ENCODE measurements at regions not wholly inside any gene's neighbourhood (a gene's known extent, or its start where the extent isn't known, plus 50 kb on each side); places are given as distances from the start of the nearest gene placed in this dataset.

DNA sequence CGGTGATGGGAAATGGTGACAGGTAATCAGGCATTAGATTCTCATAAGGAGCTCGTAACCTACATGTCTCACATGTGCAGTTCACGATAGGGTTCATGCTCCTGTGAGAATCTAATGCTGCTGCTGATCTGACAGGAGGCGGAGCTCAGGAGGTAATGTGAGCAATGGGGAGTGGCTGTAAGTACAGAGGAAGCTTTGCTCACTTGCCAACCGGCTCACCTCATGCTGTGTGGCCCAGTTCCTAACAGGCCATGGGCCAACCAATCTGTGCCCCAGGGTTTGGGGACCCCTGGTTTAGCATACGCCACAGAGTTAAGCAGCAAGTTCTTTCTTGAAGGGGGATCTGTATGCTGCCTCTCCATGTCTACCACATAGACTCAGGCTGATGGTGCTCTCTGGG is 133.1 kb downstream of the IQUB start:
- Histone ChIP-seq H3K36me3 (ENCODE audit: control insufficient read depth in 4 of 4, insufficient read depth in 3 of 4, low read depth in 1 of 4, low read length in 3 of 4) (no peaks in the 10 kb centered on the region), H3K27ac (ENCODE audit: low read depth in 1 of 2, low read length in 2 of 2) (no peak overlapping the region), H3K9ac (ENCODE audit: low read depth in 1 of 2, low read length in 2 of 2) (no peak overlapping the region), H3K27me3 (ENCODE audit: control insufficient read depth in 4 of 4, insufficient read depth in 4 of 4, low read length in 3 of 4) (no peaks in the 10 kb centered on the region), H3K4me3 (ENCODE audit: low read depth in 1 of 3, low read length in 3 of 3) (no peak overlapping the region), H3K4me1 (ENCODE audit: control insufficient read depth in 4 of 4, insufficient read depth in 4 of 4, low read length in 3 of 4) (no peaks in the 10 kb centered on the region), H3K9me3 (ENCODE audit: control insufficient read depth in 4 of 4, low read length in 3 of 4) (peaks cover 0 to 3% (median 0%) of the 10 kb centered on the region in 4 donors)
- TF ChIP-seq, protein P1, sequence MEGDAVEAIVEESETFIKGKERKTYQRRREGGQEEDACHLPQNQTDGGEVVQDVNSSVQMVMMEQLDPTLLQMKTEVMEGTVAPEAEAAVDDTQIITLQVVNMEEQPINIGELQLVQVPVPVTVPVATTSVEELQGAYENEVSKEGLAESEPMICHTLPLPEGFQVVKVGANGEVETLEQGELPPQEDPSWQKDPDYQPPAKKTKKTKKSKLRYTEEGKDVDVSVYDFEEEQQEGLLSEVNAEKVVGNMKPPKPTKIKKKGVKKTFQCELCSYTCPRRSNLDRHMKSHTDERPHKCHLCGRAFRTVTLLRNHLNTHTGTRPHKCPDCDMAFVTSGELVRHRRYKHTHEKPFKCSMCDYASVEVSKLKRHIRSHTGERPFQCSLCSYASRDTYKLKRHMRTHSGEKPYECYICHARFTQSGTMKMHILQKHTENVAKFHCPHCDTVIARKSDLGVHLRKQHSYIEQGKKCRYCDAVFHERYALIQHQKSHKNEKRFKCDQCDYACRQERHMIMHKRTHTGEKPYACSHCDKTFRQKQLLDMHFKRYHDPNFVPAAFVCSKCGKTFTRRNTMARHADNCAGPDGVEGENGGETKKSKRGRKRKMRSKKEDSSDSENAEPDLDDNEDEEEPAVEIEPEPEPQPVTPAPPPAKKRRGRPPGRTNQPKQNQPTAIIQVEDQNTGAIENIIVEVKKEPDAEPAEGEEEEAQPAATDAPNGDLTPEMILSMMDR (IDR thresholded peaks at IDR 0.05; ENCODE audit: low read depth, low read length, missing input control): no peak
- TF ChIP-seq, protein P2, sequence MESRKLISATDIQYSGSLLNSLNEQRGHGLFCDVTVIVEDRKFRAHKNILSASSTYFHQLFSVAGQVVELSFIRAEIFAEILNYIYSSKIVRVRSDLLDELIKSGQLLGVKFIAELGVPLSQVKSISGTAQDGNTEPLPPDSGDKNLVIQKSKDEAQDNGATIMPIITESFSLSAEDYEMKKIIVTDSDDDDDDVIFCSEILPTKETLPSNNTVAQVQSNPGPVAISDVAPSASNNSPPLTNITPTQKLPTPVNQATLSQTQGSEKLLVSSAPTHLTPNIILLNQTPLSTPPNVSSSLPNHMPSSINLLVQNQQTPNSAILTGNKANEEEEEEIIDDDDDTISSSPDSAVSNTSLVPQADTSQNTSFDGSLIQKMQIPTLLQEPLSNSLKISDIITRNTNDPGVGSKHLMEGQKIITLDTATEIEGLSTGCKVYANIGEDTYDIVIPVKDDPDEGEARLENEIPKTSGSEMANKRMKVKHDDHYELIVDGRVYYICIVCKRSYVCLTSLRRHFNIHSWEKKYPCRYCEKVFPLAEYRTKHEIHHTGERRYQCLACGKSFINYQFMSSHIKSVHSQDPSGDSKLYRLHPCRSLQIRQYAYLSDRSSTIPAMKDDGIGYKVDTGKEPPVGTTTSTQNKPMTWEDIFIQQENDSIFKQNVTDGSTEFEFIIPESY (IDR thresholded peaks at IDR 0.05): no peak
- TF ChIP-seq, protein P3, sequence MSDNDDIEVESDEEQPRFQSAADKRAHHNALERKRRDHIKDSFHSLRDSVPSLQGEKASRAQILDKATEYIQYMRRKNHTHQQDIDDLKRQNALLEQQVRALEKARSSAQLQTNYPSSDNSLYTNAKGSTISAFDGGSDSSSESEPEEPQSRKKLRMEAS (IDR thresholded peaks at IDR 0.05): no peak
- TF ChIP-seq EGR1 (IDR thresholded peaks at IDR 0.05; ENCODE audit: low read depth in 2 of 2) (no peak), TAF1 (conservative IDR thresholded peaks at IDR 0.05) (no peak), FOXA2 (IDR thresholded peaks at IDR 0.05) (no peak), YY1 (IDR thresholded peaks at IDR 0.05) (no peak), HNF4G (IDR thresholded peaks at IDR 0.05) (no peak), SP1 (IDR thresholded peaks at IDR 0.05) (no peak), HNF4A (conservative IDR thresholded peaks at IDR 0.05) (no peak), RXRA (IDR thresholded peaks at IDR 0.05) (no peak), NR2F2 (IDR thresholded peaks at IDR 0.05) (no peak), RAD21 (IDR thresholded peaks at IDR 0.05) (no peak), GABPA (IDR thresholded peaks at IDR 0.05 in 1 of 2, conservative IDR thresholded peaks at IDR 0.05 in 1 of 2) (no peak), FOXA1 (IDR thresholded peaks at IDR 0.05) (no peak), JUND (IDR thresholded peaks at IDR 0.05) (no peak)
- TF ChIP-seq, protein P4, sequence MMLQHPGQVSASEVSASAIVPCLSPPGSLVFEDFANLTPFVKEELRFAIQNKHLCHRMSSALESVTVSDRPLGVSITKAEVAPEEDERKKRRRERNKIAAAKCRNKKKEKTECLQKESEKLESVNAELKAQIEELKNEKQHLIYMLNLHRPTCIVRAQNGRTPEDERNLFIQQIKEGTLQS (IDR thresholded peaks at IDR 0.05): no peak
- no peak for DNase-seq (ENCODE audit: low spot score)
- 76% methylated on average over 6 of the region's 6 CpGs for WGBS

DNA sequence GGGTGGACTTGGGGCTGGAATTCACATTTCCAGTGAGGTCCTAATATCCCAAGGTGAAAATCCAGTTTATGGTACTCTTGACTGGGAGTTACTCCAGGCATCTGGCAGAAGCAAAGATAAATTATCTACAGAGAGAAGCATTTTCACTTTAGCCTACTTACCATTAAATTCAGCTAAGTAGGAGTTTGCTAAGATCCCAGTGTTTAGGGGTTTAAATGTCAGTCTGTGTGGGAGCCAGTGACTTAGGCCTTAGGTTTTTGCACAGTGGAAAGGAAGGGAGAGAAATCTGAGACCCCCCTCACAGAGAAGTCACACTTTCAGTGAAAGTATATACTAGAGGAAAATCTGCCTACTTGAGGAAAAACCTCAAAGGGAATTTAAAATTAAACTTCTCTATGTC is 134.2 kb downstream of the IQUB start:
- Histone ChIP-seq H3K4me1 (ENCODE audit: control insufficient read depth in 4 of 4, insufficient read depth in 4 of 4, low read length in 3 of 4) (no peaks in the 10 kb centered on the region), H3K27me3 (ENCODE audit: control insufficient read depth in 4 of 4, insufficient read depth in 4 of 4, low read length in 3 of 4) (no peaks in the 10 kb centered on the region)

More for the DNA sequence above, 134.2 kb downstream of the IQUB start:
- Histone ChIP-seq H3K9ac (ENCODE audit: low read depth in 1 of 2, low read length in 2 of 2) (no peak overlapping the region), H3K36me3 (ENCODE audit: control insufficient read depth in 4 of 4, insufficient read depth in 3 of 4, low read depth in 1 of 4, low read length in 3 of 4) (no peaks in the 10 kb centered on the region), H3K27ac (ENCODE audit: low read depth in 1 of 2, low read length in 2 of 2) (no peak overlapping the region), H3K9me3 (ENCODE audit: control insufficient read depth in 4 of 4, low read length in 3 of 4) (peaks cover 0 to 3% (median 0%) of the 10 kb centered on the region in 4 donors), H3K4me3 (ENCODE audit: low read depth in 1 of 3, low read length in 3 of 3) (no peak overlapping the region)
- no peak for DNase-seq (ENCODE audit: low spot score)
- TF ChIP-seq TAF1 (conservative IDR thresholded peaks at IDR 0.05) (no peak), RXRA (IDR thresholded peaks at IDR 0.05) (no peak), NR2F2 (IDR thresholded peaks at IDR 0.05) (no peak), RAD21 (IDR thresholded peaks at IDR 0.05) (no peak), FOXA1 (IDR thresholded peaks at IDR 0.05) (no peak), HNF4A (conservative IDR thresholded peaks at IDR 0.05) (no peak), FOXA2 (IDR thresholded peaks at IDR 0.05) (no peak), GABPA (IDR thresholded peaks at IDR 0.05 in 1 of 2, conservative IDR thresholded peaks at IDR 0.05 in 1 of 2) (no peak), HNF4G (IDR thresholded peaks at IDR 0.05) (no peak)
- TF ChIP-seq, protein P5, sequence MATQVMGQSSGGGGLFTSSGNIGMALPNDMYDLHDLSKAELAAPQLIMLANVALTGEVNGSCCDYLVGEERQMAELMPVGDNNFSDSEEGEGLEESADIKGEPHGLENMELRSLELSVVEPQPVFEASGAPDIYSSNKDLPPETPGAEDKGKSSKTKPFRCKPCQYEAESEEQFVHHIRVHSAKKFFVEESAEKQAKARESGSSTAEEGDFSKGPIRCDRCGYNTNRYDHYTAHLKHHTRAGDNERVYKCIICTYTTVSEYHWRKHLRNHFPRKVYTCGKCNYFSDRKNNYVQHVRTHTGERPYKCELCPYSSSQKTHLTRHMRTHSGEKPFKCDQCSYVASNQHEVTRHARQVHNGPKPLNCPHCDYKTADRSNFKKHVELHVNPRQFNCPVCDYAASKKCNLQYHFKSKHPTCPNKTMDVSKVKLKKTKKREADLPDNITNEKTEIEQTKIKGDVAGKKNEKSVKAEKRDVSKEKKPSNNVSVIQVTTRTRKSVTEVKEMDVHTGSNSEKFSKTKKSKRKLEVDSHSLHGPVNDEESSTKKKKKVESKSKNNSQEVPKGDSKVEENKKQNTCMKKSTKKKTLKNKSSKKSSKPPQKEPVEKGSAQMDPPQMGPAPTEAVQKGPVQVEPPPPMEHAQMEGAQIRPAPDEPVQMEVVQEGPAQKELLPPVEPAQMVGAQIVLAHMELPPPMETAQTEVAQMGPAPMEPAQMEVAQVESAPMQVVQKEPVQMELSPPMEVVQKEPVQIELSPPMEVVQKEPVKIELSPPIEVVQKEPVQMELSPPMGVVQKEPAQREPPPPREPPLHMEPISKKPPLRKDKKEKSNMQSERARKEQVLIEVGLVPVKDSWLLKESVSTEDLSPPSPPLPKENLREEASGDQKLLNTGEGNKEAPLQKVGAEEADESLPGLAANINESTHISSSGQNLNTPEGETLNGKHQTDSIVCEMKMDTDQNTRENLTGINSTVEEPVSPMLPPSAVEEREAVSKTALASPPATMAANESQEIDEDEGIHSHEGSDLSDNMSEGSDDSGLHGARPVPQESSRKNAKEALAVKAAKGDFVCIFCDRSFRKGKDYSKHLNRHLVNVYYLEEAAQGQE (IDR thresholded peaks at IDR 0.05): no peak
- TF ChIP-seq, protein P3 (IDR thresholded peaks at IDR 0.05): no peak
- TF ChIP-seq, protein P1 (IDR thresholded peaks at IDR 0.05; ENCODE audit: low read depth, low read length, missing input control): no peak
- TF ChIP-seq, protein P4 (IDR thresholded peaks at IDR 0.05): no peak

All from liver (tissue), 8 donors.